NCI-H2227 treated with DMSO at 0.1 percent for 48 hours (cell line): ENCODE measurements at regions not wholly inside any gene's neighbourhood (a gene's known extent, or its start where the extent isn't known, plus 50 kb on each side); places are given as distances from the start of the nearest gene placed in this dataset.

Experiments used
- DNase-seq: peaks from one replicate; lab custom pipeline; 2025; lab: John Stamatoyannopoulos, UW

DNA sequence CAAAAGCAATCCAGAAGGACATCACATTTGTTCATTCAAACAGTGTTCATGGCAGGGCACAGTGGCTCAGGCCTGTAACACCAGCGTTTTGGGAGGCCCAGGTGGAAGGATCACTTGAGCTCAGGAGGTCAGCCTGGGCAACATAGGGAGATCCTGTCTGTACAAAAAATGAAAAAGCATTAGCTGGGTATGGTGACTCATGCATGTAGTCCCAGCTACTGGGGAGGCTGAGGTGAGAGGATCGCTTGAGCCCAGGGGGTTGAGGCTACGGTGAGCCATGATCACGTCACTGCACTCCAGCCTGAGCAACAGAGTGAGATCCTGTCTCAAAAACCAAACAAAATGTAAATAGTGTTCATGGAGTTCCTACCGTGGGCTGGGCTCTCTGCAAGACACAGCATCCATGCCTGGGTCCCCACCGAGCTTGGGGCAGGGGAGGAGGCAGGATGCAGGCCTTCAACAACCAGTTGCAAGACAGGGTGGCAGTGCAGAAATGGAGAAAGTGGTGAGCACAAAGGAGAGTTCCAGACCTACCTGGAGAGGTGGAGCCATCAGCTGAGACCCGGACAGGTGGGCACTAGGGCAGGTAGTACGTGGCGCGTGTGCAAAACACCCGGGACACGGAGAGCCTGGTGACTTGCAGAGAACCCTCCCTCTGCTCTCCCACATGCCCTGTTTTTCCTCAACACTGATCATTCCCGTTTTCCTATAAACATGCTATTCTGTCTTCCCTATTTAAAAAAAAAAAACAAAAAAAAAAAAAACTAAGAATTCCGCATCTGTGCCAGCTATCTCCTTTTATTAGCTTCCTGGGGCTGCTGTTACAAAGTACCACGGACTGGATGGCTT is 138.9 kb downstream of the TOMM20 start:
- no peak for DNase-seq

DNA sequence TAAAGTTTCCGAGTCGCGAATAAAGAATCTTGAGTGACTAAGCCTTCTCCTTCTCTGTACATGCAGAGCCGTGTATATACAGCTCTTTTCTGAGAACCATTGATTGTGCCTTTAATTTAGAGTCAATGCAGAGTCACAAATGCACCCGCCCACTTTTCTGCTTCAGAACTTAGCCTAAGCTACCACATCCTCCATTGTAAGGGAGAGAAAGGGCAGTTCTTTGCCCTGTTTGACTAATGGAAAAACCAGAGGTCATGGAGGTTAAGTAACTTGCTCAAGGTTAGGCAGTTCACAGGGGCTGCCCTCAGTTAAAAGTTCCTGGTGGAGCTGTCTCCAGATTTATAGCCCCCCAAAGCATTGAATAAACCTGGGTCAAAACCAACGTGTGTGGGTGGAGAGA is 139.6 kb downstream of the TOMM20 start:
- DNase-seq: no peak

DNA sequence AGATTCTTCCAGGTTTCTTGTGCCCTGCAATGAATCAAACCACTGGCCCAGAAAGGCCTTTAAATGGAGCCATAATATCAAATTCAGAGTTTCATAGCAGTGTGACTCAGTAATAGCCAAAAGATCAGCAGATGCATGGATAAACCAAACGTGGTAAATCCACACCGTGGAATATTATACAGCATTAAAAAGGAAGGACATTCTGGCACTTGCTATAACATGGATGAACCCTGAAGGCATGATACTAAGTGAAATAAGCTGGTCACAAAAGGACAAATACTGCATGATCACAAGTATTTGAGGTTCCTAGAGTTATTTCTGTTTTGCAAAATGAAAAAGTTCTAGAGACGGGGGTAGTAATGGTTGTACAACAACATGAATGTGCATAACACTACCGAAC is 140.1 kb downstream of the TOMM20 start:
- DNase-seq: no peak

DNA sequence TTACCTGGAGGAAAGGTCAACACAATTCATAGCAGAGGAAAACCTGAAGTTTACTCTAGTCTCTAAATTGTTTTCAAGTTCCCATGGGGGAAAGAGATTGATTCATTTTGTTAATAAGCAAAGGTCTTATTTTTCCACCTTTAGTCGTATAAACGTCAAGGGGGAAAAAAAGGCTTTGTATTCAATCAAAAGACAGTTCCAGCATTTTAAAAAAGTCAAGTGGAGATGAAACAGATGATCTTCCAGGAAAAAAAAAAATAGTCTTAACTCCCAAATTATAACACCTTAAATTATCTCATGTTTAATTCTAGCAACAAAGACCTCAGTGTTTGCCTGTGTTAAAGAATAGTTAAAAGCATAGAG is 140.5 kb downstream of the TOMM20 start:
- no peak for DNase-seq

DNA sequence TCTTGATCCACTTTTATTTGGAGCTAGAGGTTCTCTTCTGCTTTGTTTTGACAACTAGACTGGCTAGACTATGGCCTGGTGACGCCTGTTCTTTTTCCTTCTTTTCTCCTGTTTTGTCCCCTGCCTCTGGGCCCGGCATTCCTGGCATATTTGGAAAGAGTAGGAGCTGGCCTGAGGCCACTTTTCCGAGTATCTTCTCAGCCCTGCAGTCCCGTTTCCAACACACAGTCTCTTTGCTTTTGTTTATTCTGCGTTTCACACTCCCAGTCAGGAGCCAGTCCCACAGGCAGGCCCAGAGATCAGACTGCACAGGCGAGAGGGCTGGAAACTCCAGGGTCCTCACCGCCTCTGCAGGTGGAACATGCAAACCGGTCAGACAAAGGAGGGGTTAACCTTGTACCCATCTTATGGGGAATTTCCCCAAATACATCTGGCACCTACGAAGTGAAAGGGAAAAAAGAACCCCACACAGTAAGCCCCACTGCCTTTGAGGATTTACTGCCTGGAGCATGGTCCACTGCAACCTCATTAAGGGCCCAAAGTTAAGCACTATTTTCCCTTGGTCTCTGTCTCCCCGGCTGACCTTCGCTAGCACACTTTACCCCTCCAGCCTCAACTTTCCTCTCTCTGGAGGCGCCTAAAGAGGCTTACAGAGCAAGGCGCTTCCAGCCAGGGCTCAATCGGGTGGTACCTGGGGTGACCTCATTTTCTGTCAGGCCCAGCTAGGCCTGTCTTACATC is 141.1 kb downstream of the TOMM20 start:
- DNase-seq: no peak

DNA sequence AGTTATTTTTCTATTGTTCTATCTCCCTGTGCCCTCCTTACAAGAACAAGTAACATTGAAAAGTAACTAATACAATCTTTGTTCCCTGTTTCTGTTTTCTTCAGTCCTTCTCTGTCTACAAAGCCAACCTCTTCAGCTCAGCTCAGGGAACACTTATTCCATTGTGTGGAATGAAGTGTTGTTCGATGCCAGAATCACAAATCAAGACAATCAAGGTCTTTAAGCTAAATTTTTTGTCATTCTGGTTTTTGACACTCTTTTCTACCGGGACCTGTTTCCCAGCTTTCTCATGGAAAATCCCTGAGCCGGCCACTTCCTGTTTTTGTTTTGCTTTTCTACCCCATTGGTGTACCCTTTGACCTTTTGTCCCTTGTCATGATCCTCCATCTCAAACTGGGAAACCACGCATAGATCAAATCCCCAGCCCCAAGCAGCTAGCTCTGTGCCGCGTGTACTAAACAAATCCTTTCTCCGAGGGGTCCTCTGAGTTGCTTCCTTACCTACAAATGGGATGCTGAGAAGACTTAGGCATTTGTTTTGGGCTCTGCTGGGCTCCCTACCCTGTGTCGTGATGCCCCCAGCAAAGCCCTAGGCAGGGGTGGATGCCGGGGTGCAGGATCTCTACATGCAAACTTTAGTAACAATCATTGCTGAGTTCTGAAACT is 141.8 kb downstream of the TOMM20 start:
- DNase-seq: no peak

DNA sequence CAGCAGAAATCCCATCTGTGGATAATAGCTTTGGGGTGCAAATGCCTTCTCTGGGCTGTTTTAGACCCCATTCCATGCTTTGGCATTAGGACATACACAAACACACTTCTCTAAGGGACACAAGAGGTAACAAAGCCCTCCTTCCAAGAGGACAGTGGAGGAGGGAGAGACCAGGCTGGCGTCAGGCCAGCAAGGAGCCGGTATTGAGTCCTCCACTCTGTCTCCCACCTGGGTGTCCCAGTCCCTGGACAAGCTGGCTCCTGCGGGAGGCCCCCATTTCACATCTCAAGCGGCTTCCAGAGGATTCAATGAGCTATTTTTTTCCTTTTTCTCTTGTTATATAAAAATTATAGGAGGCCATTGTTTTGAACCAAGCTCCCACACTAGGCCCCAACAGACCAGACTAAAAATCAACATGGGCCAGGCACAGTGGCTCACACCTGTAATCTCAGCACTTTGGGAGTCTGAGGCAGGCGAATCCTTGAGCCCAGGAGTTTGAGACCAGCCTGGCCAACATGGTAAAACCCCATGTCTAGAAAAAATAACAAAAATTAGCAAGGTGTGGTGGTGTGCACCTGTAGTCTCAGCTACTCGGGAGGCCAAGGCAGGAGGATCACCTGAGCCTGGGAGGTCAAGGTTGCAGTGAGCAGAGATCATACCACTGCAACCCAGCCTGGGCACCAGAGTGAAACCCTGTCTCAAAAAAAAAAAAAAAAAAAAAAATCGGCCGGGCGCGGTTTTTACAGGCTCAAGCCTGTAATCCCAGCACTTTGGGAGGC is 142.9 kb downstream of the TOMM20 start:
- DNase-seq: no peak

DNA sequence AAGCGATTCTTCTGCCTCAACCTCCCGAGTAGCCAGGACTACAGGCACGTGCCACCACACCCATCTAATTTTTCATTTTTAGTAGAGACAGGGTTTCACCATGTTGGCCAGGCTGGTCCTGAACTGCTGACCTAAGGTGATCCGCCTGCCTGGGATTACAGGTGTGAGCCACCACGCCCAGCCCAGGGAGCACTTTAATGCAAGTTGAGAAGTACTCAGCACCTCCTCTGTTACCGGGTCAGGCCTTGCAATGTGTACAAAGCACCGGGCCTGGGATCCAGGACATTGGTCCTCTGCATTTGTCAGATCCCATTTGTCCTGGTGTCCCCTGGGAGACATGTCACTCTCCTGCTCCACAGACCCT is 143.6 kb downstream of the TOMM20 start:
- DNase-seq: no peak

DNA sequence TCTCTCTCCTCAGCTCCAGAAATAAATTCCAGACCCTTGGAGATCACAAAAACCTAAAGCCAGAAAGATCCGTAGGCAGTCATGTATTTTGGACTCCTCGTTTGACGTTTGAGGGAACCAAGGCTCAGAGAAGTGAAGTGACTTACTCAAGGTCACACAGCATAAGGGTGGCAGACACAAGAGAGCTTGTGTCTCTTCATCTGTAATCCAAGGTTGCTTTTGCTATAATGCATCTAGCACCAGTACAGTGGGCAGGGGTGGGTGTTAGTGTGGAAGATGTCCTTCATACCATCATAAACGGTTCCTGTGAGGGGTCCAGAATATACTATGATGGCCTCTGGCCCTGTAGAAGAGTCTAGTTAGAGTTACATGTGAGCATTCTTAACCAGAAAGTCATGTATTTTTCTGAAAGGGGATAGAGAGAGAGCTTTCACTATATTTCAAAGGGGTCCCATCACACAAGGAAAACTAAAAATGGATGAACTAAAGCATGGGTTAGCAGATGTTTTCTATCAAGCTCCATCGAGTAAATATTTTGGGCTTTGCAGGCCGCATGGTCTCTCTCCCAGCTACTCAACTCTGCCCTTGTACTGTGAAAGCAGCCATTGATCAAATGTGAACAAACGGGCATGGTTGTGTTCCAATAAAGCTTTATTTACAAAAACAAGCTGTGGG is 144.9 kb downstream of the TOMM20 start:
- no peak for DNase-seq

DNA sequence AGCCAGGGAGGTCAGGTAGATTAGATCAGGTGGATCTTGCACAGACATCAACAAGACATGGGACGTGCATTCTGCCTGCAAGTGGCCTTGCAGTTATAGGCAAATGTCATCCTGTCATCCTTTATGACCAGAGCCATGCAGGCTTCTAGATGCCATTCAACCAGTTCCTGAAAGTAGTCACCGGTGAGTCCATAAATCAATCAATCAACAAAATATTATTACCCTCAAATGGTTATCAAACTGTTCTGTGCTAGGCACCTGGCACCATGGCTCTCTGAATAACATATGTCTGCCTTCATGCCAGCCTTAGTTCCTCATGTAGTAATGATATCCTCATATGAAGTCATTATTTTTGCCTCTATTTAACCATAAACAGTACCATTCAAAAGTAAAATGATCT is 146.9 kb downstream of the TOMM20 start:
- no peak for DNase-seq

DNA sequence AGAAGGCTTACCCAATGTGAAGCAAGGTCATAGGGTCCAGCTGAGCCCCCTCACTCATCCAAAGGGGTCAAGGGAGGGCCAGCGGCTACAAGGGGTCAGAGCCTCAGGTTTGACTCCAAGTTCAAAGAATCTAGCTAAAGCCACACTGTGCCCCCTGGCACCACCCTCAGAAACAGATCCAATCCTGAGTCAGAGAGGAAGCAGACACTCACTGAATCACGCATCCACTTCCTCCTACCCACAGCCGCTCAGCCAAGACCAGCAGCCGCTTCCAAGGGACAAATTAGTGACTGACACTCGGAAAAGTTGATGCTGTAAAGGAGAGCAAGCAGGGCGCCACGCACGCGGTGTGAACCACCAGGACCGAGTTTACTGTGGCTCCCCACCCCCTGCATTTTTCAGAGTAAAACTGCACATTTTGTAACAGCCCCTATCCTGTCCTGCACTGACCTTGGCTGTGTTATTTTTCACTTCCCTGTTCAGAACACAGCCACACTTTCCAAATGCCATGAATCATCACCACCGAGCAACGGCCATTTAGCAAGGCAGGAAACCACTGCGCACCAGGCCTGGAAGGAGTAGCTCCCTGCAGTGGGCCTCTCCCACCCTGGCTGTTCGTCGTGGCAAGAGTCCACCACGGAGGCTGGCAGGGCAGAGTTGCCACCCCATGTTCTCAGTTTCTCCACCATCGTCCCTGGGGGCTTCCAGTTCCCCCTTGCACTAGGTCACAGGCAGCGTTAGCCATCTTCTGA is 147.8 kb downstream of the TOMM20 start:
- DNase-seq: no peak

DNA sequence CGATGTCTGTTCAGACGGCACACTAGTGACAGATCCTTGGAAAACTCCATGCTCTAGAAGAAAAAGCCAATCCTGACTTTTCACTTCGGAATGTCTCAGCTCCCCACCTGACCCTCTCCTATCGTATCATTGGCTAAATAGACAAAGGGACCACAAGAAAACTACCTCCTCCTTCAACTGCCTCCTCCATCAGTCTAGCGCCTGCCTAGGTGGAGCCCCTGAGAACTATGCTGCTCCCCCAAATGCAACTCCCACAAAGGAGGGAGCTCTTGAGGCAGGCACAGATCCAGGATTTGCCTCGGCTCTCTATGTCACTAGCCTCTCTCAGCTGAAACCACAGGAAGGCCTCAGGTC is 148.4 kb downstream of the TOMM20 start:
- DNase-seq: no peak

DNA sequence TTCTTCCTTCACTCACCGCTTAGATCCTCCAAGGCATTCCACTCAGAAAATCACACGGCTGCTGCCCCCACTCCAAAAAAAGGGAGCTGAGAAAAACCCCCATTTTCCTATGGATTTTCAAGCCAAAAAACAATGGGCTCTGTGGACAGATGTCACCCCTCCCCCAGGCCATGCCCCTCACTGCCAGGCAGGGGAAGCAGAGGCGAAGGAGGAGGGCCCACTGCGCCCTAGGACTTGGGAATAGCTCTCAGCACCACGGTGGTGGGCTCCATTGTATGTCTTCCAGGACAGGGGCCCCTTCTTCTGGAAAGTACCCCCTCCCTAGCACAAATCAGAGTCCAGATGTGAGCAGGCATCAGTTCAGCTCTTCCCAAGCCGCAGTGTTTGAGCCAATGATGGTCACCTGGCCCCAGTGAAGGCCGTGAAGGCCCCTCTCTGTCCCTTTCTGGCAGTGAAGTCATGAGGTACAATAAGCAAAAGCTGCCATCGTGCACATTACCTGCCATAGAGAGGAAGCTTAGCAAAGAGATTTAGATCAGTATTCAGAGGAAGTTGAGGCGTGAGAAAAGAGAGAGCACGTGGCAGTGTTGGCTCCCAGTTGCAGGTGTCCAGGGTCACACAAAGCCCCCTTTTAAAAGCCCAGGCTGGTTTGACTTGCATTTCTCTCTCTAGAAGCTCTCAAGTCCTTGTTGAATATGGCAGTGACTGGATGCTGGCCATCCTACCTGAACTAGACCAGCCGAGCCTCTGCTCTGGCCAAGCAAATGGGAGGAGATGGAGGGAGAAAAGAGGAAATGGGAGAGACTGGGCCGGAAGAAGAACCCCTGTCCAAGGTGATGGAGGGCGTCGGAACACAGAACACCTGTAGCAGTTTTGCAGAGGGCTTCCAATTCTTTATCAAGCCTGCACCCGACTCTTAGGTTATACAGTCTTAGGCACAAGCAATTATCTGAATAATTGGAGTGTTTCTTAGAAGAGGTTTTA is 149.0 kb downstream of the TOMM20 start:
- no peak for DNase-seq

DNA sequence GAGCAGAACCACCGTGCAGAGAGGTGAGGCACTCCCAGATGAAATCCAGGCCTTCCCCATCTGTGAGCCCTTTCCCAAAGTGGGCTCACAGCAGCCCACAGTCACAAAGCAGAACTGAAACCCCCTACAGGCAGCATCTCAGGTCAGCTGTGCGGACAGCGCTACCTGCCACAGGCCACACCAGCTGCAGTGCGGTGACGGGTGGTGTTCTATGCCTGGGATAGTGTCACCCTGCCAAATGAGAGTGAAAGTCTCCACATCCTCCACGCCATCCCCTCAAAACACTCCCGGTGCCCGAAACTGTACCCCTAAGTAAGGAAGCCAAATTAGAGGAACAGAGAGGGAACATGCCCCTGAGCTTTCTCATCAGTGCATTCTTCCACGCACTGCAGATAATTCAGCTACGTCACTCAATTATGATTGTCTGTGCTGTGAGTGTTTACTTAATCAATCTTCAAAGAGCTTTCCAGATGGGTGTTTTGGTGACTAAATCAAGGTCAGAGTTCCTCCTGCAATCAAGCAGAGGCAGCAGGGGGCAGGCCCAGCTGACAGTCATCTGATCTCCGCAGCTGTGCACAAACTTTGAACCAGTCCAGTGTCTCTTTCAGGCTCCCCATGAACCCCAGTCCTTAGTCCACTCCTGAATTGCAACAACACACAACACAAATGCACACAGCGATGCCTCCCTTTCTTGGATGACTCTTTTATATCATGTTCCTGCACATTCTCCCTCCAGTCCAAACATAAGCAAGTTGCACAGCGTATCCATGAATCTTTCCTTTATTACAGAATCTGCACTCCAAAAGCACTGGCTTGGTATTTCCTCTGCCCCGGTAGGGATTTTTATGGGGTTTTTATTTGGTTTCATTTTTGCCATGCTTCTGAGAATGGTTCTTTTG is 150.0 kb downstream of the TOMM20 start:
- DNase-seq: peak; percentile 33

DNA sequence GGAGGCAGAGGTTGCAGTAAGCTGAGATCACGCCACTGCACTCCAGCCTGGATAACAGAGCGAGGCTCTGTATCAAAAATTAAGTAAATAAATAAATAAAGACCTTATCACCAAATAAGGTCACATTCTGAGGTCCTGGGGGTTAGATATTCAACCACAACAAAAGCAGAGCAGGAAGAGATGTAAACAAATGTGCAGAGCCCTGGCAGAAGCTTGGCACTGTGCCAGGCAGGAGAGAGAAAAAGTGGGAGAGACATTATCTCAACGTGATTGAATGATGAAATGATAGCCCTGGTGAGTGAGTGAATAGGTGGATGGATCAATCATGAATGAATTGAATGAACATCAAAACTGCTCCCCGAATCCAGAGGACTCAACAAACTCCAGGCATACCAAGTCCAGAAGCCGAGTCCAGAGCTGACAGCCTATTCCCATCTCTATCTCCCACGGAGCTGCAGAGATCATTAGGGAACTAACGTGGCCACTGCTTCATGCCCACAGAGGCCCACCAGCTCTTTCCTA is 150.7 kb downstream of the TOMM20 start:
- no peak for DNase-seq

DNA sequence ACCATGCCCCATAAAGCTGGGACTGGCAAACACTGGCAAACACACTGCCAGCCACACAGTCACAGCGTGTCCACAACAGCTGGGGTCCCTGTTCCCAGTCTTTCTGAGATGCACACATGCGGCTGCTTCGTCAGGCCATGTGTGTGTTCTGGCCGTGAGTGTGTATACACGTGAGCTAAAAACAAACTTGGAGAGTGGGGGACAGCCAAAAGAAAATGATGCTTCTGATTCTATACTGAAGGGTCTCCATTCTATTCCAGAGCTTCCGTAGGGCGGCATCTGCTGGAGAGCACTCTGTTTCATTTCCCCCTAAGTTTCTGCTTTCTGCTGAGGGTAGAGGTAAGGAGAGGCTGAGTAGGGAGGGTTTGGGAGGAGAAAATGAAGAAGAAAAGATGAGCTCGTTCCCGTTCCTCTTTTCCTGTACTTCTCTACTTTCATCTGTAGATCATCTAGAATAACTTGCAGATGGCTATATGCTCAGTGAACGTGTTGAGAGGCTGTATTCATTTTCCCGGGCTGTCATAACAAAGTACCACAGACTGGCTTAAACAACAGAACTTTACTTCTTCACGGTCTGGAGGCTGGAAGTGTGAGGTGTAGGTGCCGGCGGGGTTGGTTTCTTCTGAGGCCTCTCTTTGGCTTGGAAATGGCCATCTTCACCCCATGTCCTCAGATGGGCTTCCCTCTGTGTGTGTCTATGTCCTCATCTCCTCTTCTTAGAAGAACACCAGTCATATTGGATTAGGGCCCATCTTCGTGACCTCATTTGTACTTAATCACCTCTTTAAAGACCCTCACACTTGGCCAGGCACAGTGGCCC is 151.6 kb downstream of the TOMM20 start:
- DNase-seq: no peak

DNA sequence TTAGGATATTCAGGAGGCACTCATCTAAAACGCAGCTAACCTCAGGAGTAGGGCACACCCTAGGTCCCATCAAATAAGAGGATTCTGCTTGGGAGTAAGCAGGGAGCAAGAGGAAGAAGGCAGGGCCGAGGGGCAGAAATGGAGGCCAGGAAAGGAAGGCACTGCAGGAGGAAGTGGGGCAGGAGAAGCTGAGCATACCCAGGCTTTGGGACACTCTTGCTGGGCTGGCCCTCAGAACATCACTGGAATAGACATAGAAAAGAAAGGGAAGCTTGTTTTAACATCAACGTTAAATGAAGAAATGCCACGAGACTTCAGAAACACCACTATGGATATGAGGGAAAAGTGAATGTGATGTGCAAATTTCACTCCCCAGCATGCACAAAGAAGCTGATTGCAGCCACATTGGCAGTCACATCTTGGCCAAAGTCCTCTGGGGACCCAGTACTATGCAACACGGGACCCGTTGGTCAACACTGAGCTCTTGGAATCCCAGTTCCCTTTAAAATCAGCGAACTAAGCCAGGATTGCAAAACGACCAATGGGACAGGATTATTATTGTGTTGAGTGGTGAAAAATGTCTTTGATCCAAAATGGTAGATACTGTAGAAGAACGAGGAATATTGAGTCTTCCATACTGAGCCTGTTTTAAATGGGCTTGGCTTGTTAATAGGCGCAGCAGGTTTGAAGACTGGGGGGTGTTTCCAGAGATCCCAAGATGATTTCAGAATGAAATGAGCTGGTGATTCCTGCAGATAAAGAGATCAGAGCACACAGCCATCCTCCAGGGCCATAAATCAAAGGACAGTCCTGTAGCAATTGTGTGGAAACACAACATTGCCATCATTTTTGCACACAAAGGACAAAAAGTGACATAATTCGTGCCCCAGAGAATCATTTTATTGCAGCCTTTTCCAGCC is 152.4 kb downstream of the TOMM20 start:
- no peak for DNase-seq
